Ascending aorta (tissue), 2 donors: ENCODE measurements at regions not wholly inside any gene's neighbourhood (a gene's known extent, or its start where the extent isn't known, plus 50 kb on each side); places are given as distances from the start of the nearest gene placed in this dataset.

Source experiments
- DNase-seq, 2 donors: peaks; one replicate each; pipeline ENCODE4 v3.0.0-alpha.2; 2019; ENCODE audit warnings: low spot score in 2 of 2
- H3K27ac ChIP-seq, 2 donors: fragments of 200-600 bp; sonication (generic); one replicate each; pipeline ENCODE4 v1.5.1; 2016 to 2017; ENCODE audit warnings: mild to moderate bottlenecking in 1 of 2
- H3K27me3 ChIP-seq: fragments of 200-600 bp; sonication (generic); one replicate; pipeline ENCODE4 v1.5.1; 2017
- H3K36me3 ChIP-seq, 2 donors: fragments of 200-600 bp; sonication (generic); one replicate each; pipeline ENCODE4 v1.5.1; 2016
- H3K4me1 ChIP-seq, 2 donors: fragments of 200-600 bp; sonication (generic); one replicate each; pipeline ENCODE4 v1.5.1; 2016 to 2017; ENCODE audit warnings: mild to moderate bottlenecking in 1 of 2
- H3K4me3 ChIP-seq, 2 donors: fragments of 200-600 bp; sonication (generic); one replicate each; pipeline ENCODE4 v1.5.1; 2016 to 2017; ENCODE audit warnings: mild to moderate bottlenecking in 1 of 2
- H3K9me3 ChIP-seq, 2 donors: fragments of 200-600 bp; sonication (generic); one replicate each; pipeline ENCODE4 v1.5.1; 2016
- CTCF ChIP-seq, 3 experiments: fragments of 200-600 bp in 2 of 3; fragments of 450-650 bp in 1 of 3; sonication (generic) in 2 of 3; IDR thresholded peaks; one replicate each; pipeline ENCODE4 v1.5.1; 2016 to 2019; ENCODE audit warnings: antibody characterized with exemption in 3 of 3, mild to moderate bottlenecking in 1 of 3, moderate library complexity in 1 of 3
- intact Hi-C: fragments of 100-400 bp; cut with DNase I; formaldehyde crosslinking; loops from one replicate; pipeline ENCODE4 v1.15.1; 2023

- Histone ChIP-seq H3K27me3 (no peaks in the 10 kb centered on the region), H3K27ac (no peak overlapping the region), H3K4me3 (no peak overlapping the region), H3K36me3 (no peaks in the 10 kb centered on the region), H3K4me1 (no peaks in the 10 kb centered on the region), H3K9me3 (no peaks in the 10 kb centered on the region)
- intact Hi-C loops: no loop called here
- DNase-seq: no peak
- no peak for TF ChIP-seq CTCF (IDR thresholded peaks at IDR 0.05)
These were observed 50.8 kb upstream of the CPOX start for GRCh38 chr3:98644168-98644567.

GRCh38 chr3:98645039-98645438 is 51.6 kb upstream of the CPOX start:
- no peaks in the 10 kb centered on the region for H3K4me1 ChIP-seq
- TF ChIP-seq CTCF (IDR thresholded peaks at IDR 0.05): no peak
- DNase-seq: no peak
- no peaks in the 10 kb centered on the region for H3K27me3 ChIP-seq
- no peak overlapping the region for H3K27ac ChIP-seq
- H3K36me3 ChIP-seq: no peaks in the 10 kb centered on the region
- H3K9me3 ChIP-seq: no peaks in the 10 kb centered on the region
- intact Hi-C loops: no loop called here
- H3K4me3 ChIP-seq: no peak overlapping the region

- Histone ChIP-seq H3K4me3 (no peak overlapping the region), H3K36me3 (no peaks in the 10 kb centered on the region), H3K4me1 (no peaks in the 10 kb centered on the region), H3K9me3 (no peaks in the 10 kb centered on the region), H3K27ac (no peak overlapping the region), H3K27me3 (no peaks in the 10 kb centered on the region)
- TF ChIP-seq CTCF (IDR thresholded peaks at IDR 0.05): no peak
- no peak for DNase-seq
- intact Hi-C loops: no loop called here
These were observed 53.3 kb upstream of the CPOX start for GRCh38 chr3:98646680-98647079.

- Histone ChIP-seq H3K4me1 (no peaks in the 10 kb centered on the region), H3K27me3 (no peaks in the 10 kb centered on the region), H3K36me3 (no peaks in the 10 kb centered on the region), H3K4me3 (no peak overlapping the region), H3K9me3 (no peaks in the 10 kb centered on the region), H3K27ac (no peak overlapping the region)
- no peak for DNase-seq
- no peak for TF ChIP-seq CTCF (IDR thresholded peaks at IDR 0.05)
- intact Hi-C loops: no loop called here
These were observed 53.8 kb upstream of the CPOX start for GRCh38 chr3:98647197-98647596.

GRCh38 chr3:98650971-98651779 is 57.8 kb upstream of the CPOX start:
- H3K27me3 ChIP-seq: no peaks in the 10 kb centered on the region
- no peak for TF ChIP-seq CTCF (IDR thresholded peaks at IDR 0.05)
- no peak overlapping the region for H3K27ac ChIP-seq
- H3K9me3 ChIP-seq: no peaks in the 10 kb centered on the region
- H3K36me3 ChIP-seq: no peaks in the 10 kb centered on the region
- no peak for DNase-seq
- intact Hi-C loops: no loop called here
- H3K4me3 ChIP-seq: no peak overlapping the region
- H3K4me1 ChIP-seq: no peaks in the 10 kb centered on the region

GRCh38 chr3:98651780-98652077 is 58.3 kb upstream of the CPOX start:
- H3K36me3 ChIP-seq: no peaks in the 10 kb centered on the region
- H3K27me3 ChIP-seq: no peaks in the 10 kb centered on the region
- no peak for TF ChIP-seq CTCF (IDR thresholded peaks at IDR 0.05)
- no peaks in the 10 kb centered on the region for H3K9me3 ChIP-seq
- no peak for DNase-seq
- H3K27ac ChIP-seq: no peak overlapping the region
- H3K4me1 ChIP-seq: no peaks in the 10 kb centered on the region
- intact Hi-C loops: no loop called here
- H3K4me3 ChIP-seq: no peak overlapping the region
